ENCODE measurements at regions not wholly inside any gene's neighbourhood (a gene's known extent, or its start where the extent isn't known, plus 50 kb on each side); places are given as distances from the start of the nearest gene placed in this dataset.

DNA sequence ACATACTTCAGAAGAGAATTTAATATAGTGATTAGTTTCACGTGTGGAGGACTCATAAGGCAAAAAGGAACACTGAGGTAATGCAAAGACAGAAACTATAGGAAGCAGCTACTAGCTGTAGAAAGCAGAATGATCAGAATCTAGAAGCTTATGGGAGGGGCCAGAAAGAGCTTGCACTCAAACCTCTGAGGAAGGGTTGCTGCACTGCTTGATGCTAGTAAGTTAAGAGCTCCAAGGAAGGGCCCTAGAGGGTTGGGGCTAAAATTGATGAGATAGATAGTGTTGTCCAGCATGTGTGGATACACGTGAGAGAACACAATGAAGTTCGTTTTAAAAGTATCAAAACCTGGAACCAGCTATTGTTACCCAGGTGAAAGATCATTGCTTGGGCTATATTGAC is 311.1 kb downstream of the SLC6A15 start:
- DNase-seq (ENCODE audit: low spot score): no peak

DNA sequence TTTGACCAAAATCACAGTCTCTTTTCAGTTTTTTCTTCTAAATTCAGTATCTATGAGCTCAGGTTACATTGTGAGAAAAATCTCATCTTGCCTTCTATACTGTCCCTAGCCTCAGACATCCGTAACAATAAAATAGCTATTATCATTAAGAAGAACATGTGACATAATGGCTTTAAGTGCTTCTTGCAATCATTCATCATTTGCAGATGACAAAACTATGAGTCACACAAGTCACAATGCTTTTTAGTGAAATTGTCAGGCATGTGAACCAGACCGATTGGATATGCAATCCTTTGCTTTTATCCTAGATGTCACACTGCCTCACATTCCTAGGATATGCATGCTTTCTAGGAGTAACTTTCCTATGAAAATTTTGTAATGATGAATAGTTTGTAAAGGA is 313.1 kb downstream of the SLC6A15 start:
- DNase-seq (ENCODE audit: low spot score): peak; percentile 72

DNA sequence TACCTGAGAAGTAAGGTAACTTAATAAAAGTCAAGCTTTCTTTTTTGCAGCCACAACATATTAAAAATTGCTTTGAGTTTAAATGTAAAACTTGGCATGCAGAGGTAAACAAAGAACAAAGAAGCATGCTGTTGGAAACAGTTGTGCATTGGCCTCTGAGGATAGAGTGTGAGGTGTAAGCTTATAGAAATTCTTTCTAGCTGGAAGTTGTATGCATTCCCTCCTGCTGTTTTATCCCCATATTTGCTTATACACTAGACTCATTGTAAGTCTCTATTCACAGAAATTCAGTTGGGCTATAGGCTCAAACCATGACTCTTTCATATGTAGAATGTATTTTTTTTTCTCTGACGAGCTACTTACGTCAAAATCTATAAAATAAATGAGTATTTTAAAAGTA is 316.3 kb downstream of the SLC6A15 start:
- DNase-seq (ENCODE audit: low spot score): no peak

DNA sequence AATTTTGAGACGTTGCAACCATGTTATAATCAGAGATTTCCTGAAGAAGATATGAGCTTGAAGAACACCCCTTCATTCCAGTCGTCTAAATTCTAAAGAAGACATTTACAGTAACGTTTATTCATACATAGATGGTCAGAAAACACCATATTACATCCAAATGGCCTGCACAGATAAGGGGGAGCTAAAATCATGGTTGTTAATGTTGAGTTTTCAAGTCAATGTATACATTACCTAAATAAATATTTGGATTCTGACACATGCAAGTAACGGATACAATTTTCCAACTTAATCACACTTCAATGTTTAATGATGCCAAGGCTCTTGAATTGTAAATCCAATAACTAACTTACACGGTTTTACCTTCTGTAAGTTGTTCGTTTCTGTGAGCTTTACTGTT is 318.4 kb downstream of the SLC6A15 start:
- no peak for DNase-seq (ENCODE audit: low spot score)

DNA sequence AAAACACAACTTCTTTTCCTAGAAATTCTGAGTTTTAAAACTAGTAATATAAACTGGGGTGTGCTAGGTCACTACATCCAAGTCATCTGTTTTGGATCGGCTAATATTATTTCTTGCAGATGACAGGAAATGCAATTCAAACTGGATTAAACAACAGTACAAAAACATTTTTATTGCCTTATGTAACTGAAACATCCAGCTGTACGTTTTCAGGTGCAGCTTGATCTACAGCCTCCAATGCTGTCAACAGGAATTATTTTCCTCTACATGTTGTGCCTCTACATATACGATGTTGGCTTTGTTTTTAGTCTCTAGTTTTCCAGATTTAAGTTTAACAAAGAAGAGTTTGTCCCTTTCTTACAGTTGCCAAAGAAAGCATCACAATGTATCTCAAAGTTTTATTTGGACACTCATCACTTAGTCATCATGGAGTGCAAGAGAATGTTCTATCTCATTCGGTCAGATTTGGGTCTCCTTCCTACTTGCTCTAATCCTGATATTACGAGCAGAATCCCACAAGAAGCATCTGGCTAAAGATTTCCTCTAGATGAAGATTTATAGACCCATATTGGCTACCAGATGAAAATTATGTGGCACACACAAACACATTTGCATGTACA is 326.7 kb downstream of the SLC6A15 start:
- DNase-seq (ENCODE audit: low spot score): peak; percentile 14

DNA sequence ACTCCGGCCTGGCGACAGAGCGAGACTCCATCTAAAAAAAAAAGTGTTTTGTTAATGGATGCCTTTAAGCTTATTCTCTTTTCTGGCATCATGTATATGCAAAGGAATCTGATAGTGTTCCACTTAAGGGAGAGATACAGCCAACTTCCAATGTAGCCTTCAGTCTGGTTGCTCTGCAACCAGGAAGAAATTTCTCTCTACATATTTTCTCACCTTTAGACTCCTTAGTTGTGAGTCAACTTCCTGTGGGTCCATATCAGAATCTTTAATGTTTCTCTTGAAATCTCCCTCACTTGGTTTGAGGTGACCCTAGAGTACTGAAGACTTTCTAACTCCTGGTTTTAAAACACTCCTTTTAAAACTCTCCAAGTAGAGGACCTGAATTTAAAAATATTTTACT is 340.4 kb downstream of the SLC6A15 start:
- DNase-seq (ENCODE audit: low spot score): peak; percentile 9

DNA sequence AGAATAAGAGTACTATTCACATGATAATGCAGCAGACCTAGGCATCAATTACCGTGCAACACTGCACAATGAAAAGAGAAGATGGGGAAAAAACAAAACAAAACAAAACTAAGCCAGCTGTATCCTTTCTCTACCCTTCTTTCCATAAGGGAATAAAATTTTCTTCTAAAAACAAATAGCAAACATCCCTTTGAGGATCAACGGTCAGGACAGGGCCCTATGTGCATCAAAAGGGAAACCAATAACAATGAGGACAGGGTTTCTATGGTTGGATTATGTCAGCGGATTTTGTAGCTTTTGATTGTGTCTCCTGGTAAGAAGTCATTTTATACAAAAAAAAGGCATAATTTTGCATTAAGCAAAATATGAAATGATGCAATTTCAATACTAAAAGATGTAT is 350.3 kb downstream of the SLC6A15 start:
- no peak for DNase-seq (ENCODE audit: low spot score)

DNA sequence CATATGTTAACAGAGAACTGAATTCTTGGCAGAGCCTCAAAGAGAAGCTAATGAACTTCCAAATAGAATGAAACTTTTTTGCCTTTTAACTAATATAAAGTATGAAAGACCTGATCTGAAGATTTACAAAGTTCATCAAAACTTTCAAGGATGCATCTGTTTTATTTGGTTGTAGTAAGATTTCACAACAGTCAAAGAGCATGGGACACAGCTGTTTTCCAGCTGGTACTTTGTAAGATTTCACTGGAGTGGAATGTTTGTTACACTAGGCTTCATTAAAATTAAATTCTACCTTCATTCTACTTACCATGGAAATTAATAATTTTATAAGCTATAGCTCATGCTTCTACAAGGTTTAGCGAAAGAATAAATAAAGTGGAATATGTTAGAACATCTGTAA is 351.2 kb downstream of the SLC6A15 start:
- DNase-seq (ENCODE audit: low spot score): no peak

DNA sequence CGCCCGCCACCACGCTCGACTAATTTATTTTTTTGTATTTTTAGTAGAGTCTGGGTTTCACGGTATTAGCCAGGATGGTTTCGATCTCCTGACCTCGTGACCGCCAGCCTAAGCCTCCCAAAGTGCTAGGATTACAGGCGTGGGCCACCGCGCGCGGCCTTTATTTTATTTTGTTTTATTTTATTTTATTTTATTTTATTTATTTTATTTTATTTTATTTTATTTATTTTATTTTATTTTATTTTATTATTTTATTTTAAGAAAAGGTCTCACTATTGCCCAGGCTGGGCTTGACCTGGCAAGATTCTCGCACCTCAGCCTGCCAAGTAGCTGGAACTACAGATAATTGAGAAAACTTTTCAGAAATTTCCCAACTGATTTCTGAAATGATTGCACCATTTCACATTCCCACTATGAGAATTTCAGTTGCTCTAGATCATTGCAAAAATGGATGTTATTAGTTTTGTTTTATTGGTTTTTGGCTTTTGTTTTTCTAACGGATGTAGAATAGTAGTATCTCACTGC is 358.3 kb downstream of the SLC6A15 start:
- no peak for DNase-seq (ENCODE audit: low spot score)

DNA sequence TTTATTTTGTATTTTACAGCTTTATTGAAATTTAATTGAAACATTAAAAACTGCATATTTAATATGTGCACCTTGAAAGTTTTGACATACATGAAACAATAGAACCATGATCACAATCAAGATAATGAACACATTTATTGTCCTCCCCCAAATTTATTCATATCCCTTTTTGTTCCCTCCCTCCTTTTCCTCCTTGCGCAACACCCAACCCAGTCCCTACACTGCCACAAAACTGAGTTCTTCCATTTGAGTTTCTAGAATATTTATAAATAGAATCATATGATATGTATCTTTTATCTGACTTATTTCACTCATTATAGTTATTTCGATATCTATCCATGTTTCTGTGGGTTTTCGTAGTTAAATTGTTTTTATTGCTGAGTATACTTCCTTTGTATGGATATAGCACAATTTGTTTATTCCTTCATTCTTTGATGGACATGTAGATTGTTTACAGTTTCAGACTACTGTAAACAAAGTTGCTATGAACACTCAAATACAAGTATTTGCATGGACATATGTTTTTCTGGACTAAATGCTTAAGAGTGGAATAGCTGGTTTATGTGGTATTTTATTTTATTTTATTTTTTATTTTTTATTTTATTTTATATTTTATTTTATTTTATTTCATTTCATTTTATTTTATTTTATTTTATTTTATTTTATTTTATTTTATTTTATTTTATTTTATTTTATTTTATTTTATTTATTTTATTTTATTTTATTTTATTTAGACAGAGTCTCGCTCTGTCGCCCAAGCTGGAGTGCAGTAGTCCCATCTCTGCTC is 359.1 kb downstream of the SLC6A15 start:
- no peak for DNase-seq (ENCODE audit: low spot score)

DNA sequence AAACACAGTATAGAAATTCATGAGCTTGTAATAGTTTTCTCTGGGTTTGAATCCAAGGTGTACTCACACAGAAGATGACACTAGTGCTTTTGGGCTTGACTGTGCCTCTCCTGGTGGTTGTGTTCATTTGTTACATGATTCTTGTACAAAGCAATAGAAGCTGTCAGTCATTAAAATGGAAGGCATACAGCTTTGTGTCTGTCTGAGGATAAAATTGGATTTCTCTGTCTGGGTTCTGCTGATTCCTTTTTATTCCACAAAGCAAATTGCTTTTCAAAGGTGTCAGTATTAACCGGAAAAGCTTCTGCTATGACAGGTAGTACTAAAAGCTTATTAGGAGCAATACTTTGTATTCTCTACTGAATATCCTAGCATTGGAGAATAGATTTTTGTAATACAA is 361.2 kb downstream of the SLC6A15 start:
- DNase-seq (ENCODE audit: low spot score): no peak

DNA sequence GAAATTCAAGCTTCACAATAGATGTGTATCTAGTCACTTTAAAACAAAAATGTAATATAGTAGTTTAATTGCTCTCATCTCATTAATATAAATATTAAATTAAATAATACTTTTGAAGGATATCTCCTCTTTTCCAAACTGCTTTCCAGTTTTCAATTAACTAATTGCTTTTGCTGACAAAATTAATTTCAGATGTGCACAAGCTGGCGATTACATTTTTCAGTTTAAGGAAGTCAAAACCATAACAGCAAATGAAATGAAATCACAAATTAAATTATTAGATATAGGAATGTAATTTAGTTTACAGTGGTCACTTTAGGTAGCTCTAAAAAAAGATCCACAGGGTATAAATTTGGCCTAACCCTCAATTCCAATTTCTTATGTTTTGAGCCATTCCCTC is 362.1 kb downstream of the SLC6A15 start:
- no peak for DNase-seq (ENCODE audit: low spot score)

DNA sequence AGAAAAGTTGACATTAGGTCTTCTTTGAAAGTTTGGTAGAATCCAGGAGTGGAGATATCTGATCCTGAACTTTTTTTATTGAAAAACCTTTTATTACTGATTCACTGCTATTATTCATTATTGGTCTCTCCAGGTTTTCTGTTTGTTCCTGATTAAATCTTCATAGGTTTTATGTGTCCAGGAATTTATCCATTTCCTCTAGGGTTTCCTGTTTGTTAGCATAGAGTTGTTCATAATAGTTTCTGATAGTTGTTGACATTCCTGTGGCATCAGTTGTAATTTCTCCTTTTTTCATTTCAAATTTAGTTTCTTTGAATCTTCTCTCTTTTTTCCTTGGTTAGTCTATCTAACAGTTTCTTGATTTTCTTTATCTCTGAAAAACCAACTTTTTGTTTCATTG is 370.3 kb downstream of the SLC6A15 start:
- DNase-seq (ENCODE audit: low spot score): no peak

DNA sequence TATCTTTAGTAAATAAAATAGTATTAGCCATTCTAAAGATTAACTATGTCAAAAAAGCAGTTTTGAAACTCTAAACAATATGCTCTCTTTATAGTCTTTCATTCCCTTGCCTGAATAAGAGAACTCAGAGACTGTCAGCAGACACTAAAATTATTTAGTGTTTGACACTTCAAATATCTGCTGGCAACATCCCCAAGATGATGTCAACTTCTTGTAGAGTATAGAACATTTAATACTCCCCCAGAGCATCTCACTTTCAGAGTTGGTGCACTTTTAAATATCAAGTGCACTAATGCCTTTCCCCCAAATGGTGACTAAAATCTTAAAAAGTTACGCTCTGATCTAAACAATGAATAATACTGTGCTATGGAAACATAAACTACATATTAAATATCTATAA is 374.9 kb downstream of the SLC6A15 start:
- DNase-seq (ENCODE audit: low spot score): no peak

DNA sequence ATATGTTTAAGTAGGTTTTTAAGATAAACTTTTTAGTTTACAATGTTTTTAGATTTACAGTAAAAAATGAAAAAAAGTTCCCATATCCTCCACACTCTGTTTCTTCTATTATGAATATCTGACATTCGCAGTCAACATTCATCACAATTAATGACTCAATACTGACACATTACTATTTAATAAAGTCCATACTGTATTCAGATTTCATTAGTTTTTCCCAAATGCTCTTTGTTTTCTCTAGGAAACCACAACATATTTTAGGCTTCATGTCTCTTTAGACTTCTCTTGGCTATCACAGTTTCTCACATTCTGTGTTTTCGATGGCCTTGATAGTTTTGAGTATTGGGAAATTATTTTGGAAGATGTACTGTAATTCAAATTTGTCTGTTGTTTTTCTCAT is 399.8 kb downstream of the SLC6A15 start:
- no peak for DNase-seq (ENCODE audit: low spot score)

DNA sequence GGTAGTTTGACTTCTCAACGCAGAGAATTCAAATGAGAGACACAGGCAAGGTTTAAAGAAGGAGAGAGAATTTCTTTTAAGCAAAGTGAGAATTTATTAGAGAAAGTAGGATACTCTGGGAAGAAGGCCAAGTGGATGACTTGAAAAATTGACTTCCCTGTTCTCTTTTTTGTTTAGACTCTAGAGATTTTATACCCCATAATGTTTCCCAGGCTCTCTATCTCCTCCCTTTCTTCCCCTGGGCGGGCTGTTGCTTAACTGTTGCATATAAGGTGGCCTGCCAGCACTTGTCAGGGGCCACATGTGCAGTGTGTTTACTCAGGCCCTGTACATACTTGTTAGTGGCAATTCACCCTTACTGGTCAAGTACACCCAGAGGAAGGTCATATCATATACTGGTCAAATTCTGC is 403.7 kb downstream of the SLC6A15 start:
- no peak for DNase-seq (ENCODE audit: low spot score)

DNA sequence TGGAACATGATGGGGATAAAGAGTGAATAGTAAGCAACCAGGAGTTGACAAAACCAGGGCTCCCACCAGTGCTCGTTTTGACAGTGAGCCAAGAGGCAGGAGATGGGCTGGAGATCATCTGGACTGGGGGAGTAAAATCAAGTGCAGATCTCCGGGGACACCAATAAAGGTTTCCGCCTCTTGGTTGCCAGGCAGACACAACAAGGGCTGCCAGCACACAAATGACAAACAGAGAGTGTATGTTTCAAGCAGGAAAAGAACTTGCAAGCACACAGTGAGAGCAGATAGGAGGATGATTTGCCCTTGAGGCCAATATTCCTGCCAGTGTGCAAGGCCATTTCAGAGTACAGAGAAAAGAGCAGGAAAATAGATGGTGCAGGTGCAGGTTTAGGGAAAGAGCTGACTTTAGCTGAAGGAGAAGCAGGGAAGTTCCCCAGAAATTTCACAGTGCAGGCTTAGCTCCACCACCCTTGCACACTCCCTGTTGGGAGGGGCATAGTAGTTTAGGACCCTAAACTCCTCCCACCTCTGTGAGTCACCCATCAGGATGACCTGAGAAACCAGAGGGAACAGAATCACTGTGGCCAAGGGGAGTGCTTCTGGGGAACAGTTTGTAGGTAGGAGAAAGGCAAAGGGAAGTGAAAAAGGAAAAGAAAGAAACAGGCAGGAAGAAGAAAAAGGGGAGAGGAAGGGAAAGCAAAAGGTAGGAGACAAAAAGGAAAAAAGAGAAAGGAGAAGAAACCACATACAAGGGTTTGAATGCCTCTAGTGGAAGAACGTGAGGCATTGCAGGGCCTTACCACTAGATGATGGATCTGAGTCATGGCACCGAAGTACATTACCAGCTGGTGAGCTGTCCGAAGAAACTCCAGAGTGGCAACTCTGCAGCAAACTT is 404.4 kb downstream of the SLC6A15 start:
- peak; percentile 85 for DNase-seq (ENCODE audit: low spot score)

DNA sequence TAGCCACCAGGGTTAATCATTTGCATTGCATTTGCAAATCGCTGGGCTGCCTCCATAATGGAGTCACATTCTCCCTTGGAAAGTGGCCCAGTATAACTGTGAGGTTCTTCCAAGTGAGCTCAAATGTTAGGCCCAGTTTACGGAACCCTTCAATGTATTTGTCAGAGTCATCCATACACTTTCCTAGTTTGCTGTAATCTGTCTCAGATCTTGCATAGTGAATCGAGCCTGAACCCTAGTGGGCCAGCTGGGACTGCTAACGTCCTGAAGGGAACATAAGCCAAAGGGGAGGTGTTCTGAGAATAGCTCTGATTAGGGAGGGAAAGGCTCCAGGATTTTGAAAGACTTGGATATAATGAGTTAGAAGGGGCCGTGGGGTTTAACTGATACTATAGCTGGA is 406.3 kb downstream of the SLC6A15 start:
- DNase-seq (ENCODE audit: low spot score): no peak

DNA sequence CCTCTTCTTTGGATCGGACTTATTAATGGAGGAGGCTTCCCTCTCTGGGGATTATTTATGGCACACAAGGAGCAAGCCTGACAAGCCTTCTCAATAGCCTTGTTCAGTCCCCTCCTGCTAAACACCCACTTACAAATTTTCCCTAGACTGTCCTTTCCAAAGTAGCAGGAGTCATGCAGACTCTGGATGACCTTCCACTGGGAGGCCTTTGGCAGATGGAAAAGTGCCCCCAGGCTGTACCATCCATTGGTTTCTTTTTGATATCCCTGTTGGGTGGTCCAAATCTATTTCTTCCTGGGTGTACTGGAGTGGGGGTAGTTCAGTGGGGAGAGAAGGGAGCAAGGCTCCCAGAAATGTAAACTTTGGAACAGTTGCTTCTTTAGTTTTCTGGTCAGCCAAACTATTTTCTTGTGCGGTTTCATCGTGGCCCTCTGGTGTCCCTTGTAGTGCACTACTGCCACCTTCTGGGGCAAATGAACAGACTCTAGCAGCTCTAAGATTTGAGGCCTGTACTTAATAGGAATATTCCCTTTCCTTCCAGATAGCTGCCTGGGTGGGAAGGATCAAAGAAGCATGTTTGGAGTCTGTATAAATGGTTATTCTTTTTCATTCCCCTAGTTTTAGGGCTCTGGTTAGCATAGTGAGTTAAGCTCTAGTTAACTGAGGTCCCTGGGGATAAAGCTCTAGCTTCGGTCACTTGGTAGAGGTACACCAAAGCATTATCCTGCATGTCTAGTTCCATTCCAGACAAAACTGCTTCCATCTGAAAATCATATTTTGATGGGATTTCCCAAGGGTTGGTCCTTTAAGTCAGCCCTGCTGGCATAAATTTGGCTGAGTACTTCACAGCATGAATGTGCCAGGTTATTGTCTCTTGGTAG is 409.5 kb downstream of the SLC6A15 start:
- peak; percentile 44 for DNase-seq (ENCODE audit: low spot score)

DNA sequence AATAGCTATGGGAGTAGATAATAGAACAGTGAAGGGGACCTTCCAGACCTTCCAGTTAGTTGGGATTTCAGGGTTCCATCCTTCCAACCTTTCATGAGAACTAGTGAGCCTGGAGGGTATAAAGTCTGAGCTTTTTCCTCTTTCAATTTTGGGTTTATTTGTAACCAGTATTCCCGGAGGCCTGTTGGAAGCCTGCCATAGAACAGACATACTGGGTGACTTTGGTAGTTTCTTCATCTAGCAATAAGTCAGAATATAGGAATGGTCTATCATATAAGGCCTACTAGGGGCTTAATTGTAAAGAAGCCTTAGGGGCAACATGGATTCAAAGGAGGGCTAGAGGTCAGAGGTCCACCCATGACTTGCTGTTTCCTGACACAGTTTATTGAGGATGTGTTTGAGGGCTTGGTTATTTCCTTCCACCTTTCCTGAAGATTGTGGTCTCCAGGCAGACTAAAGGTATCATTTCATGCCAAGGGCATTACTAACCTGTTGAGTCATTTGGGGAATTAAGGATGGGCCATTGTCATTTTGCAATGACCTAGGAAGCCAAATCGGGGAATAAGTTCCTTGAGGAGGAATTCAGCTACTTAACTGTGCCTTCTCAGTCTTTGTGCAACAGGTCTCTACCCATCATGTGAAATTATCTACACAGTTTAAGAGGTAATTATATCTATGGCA is 410.3 kb downstream of the SLC6A15 start:
- DNase-seq (ENCODE audit: low spot score): no peak

DNA sequence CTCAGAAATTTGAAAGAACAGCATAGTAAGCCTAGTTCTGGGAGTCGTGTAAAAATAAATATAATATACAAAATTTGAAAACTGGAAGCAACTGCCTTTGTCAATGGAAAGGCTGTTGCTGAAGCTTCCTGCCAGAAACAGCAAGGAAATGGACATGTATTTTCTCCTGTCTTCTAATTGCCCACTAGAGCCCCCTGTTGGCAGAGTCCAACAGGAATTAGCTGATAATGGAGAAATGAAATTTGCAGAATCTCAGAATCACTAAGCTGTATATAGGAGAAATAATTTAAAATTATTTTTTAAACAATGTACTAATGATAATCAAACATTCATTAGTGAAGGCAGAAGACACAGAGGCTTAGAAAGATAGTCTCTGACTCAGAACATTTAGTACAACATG is 414.8 kb downstream of the SLC6A15 start:
- peak; percentile 21 for DNase-seq (ENCODE audit: low spot score)

Data from A172 (cell line).